Osteoblast (primary cell): ENCODE measurements at regions not wholly inside any gene's neighbourhood (a gene's known extent, or its start where the extent isn't known, plus 50 kb on each side); places are given as distances from the start of the nearest gene placed in this dataset.

Experiments used
- DNase-seq: peaks from one replicate; pipeline ENCODE4 v3.0.0; 2011; ENCODE audit warnings: low spot score, mixed read lengths; ENCODE audit not compliant: insufficient read length; ENCODE audit errors: missing footprints
- H2AFZ ChIP-seq: 2 replicates; pipeline ENCODE4 v1.6.0; 2011; ENCODE audit warnings: mild to moderate bottlenecking, low read length
- H3K27ac ChIP-seq: 2 replicates; pipeline ENCODE4 v1.5.1; 2011; ENCODE audit warnings: mild to moderate bottlenecking, low read depth, low read length, moderate library complexity
- H3K27me3 ChIP-seq: 2 replicates; pipeline ENCODE4 v1.6.0; 2012; ENCODE audit warnings: mild to moderate bottlenecking, control low read depth, inconsistent platforms, low read length, moderate library complexity; ENCODE audit not compliant: insufficient read depth
- H3K36me3 ChIP-seq: 2 replicates; pipeline ENCODE4 v1.5.1; 2011; ENCODE audit warnings: mild to moderate bottlenecking, low read length, control low read depth, moderate library complexity; ENCODE audit not compliant: insufficient read depth
- H3K4me1 ChIP-seq: 2 replicates; pipeline ENCODE4 v1.5.1; 2011; ENCODE audit warnings: mild to moderate bottlenecking, low read length, control low read depth, moderate library complexity; ENCODE audit not compliant: insufficient read depth
- H3K4me2 ChIP-seq: 2 replicates; pipeline ENCODE4 v1.6.0; 2011; ENCODE audit warnings: mild to moderate bottlenecking, low read length; ENCODE audit not compliant: insufficient read depth
- H3K4me3 ChIP-seq: fragments of 200-600 bp; sonication (generic); 3 replicates; pipeline ENCODE4 v1.5.1; 2012; ENCODE audit warnings: mild to moderate bottlenecking, low read length, inconsistent platforms; ENCODE audit not compliant: insufficient read depth
- H3K79me2 ChIP-seq: 2 replicates; pipeline ENCODE4 v1.6.0; 2012; ENCODE audit warnings: mild to moderate bottlenecking, low read length, control low read depth, inconsistent platforms; ENCODE audit not compliant: insufficient read depth
- H3K9me3 ChIP-seq: 2 replicates; pipeline ENCODE4 v1.5.1; 2011; ENCODE audit warnings: low read depth, low read length, control low read depth
- H4K20me1 ChIP-seq: 2 replicates; pipeline ENCODE4 v1.6.0; 2012; ENCODE audit warnings: mild to moderate bottlenecking, low read length, control low read depth; ENCODE audit not compliant: insufficient read depth
- TF ChIP-seq, protein P1 (sequence below): IDR thresholded peaks from 2 replicates; pipeline ENCODE4 v1.5.1; 2011; ENCODE audit warnings: mild to moderate bottlenecking, low read depth, low read length, moderate library complexity; ENCODE audit errors: extremely low read depth

- Histone ChIP-seq H3K27ac (no peak overlapping the region), H3K4me1 (no peaks in the 10 kb centered on the region), H2AFZ (no peak overlapping the region), H3K9me3 (no peaks in the 10 kb centered on the region), H3K4me3 (no peak overlapping the region), H3K79me2 (no peaks in the 10 kb centered on the region), H3K36me3 (no peaks in the 10 kb centered on the region), H4K20me1 (no peaks in the 10 kb centered on the region), H3K27me3 (no peaks in the 10 kb centered on the region), H3K4me2 (no peak overlapping the region)
- TF ChIP-seq, protein P1, sequence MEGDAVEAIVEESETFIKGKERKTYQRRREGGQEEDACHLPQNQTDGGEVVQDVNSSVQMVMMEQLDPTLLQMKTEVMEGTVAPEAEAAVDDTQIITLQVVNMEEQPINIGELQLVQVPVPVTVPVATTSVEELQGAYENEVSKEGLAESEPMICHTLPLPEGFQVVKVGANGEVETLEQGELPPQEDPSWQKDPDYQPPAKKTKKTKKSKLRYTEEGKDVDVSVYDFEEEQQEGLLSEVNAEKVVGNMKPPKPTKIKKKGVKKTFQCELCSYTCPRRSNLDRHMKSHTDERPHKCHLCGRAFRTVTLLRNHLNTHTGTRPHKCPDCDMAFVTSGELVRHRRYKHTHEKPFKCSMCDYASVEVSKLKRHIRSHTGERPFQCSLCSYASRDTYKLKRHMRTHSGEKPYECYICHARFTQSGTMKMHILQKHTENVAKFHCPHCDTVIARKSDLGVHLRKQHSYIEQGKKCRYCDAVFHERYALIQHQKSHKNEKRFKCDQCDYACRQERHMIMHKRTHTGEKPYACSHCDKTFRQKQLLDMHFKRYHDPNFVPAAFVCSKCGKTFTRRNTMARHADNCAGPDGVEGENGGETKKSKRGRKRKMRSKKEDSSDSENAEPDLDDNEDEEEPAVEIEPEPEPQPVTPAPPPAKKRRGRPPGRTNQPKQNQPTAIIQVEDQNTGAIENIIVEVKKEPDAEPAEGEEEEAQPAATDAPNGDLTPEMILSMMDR, result no peak
- no peak for DNase-seq
Observed at GRCh38 chr13:107057028-107057631, 489.2 kb upstream of the ARGLU1 start.

DNA sequence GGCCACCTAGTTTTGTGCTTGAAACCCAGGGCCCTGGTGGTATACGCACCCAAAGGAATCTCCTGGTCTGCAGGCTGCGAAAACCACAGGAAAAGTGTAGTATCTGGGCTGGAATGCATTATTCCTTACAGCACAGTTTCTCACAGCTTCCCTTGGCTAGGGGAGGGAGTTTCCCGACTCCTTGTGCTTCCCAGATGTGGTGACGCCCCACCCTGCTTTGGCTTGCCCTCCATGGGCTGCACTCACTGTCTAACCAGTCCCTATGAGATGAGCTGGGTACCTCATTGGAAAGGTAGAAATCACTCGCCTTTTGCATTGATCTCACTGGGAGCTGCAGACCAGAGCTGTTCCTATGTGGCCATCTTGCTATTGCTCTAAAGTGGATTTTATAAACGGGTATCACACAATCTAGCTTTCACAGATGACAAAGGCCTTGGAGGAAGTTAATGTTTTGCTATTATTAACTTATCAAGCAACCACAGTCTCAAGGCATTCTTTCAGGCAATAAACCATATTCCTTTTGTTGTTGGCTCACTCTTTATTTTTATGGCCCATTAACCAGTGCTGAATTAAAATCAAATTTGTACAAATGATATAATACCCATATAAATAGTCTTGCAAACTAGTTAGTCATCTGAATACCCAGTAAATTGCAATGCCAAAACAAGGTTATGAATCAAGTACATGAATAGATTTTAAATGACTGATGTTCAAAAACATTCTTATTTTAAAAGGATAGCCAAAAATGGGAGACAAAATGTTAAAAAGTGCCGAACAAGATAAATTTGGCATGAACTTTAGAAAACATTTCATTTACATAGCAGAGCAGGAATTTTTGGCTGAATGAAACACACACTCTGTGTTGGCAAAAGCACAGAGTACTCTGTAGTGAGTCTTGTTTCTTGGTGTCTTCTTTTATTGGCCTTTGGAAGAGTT is 475.4 kb upstream of the ARGLU1 start:
- H3K9me3 ChIP-seq, result no peaks in the 10 kb centered on the region
- H3K27ac ChIP-seq, result no peak overlapping the region
- TF ChIP-seq, protein P1, result no peak
- no peaks in the 10 kb centered on the region for H4K20me1 ChIP-seq
- no peak overlapping the region for H3K4me3 ChIP-seq
- no peaks in the 10 kb centered on the region for H3K36me3 ChIP-seq
- H3K4me2 ChIP-seq, result no peak overlapping the region
- no peaks in the 10 kb centered on the region for H3K79me2 ChIP-seq
- no peaks in the 10 kb centered on the region for H3K27me3 ChIP-seq
- H3K4me1 ChIP-seq, result no peaks in the 10 kb centered on the region
- no peak overlapping the region for H2AFZ ChIP-seq
- DNase-seq, result no peak

- no peaks in the 10 kb centered on the region for H3K9me3 ChIP-seq
- no peak overlapping the region for H3K4me2 ChIP-seq
- TF ChIP-seq, protein P1, result no peak
- H2AFZ ChIP-seq, result no peak overlapping the region
- no peaks in the 10 kb centered on the region for H3K79me2 ChIP-seq
- no peaks in the 10 kb centered on the region for H3K27me3 ChIP-seq
- DNase-seq, result no peak
- H3K36me3 ChIP-seq, result no peaks in the 10 kb centered on the region
- no peaks in the 10 kb centered on the region for H3K4me1 ChIP-seq
- H3K4me3 ChIP-seq, result no peak overlapping the region
- H4K20me1 ChIP-seq, result no peaks in the 10 kb centered on the region
- H3K27ac ChIP-seq, result no peak overlapping the region
Observed at GRCh38 chr13:107035778-107036177, 467.8 kb upstream of the ARGLU1 start.

- Histone ChIP-seq H2AFZ (no peak overlapping the region), H3K4me2 (no peak overlapping the region)
- DNase-seq, result no peak
Observed at GRCh38 chr13:107035186-107035585, 467.2 kb upstream of the ARGLU1 start.

More at GRCh38 chr13:107035186-107035585, 467.2 kb upstream of the ARGLU1 start:
- H3K36me3 ChIP-seq, result no peaks in the 10 kb centered on the region
- H3K27ac ChIP-seq, result no peak overlapping the region
- H4K20me1 ChIP-seq, result no peaks in the 10 kb centered on the region
- no peaks in the 10 kb centered on the region for H3K27me3 ChIP-seq
- no peaks in the 10 kb centered on the region for H3K79me2 ChIP-seq
- no peak overlapping the region for H3K4me3 ChIP-seq
- no peaks in the 10 kb centered on the region for H3K4me1 ChIP-seq
- TF ChIP-seq, protein P1, result no peak
- H3K9me3 ChIP-seq, result no peaks in the 10 kb centered on the region
